ENCODE measurements at regions not wholly inside any gene's neighbourhood (a gene's known extent, or its start where the extent isn't known, plus 50 kb on each side); places are given as distances from the start of the nearest gene placed in this dataset.

GRCh38 chr2:146461068-146461467 lies 1383.8 kb upstream of the ACVR2A start:
- intact Hi-C loops (cut with DNase I): no loop called here
- no peaks in the 10 kb centered on the region for H3K9me3 ChIP-seq (replicated peaks in 1 of 3)
- no peaks in the 10 kb centered on the region for H3K4me1 ChIP-seq (replicated peaks in 1 of 2)
- H3K36me3 ChIP-seq (replicated peaks in 1 of 2): no peaks in the 10 kb centered on the region
- H3K27me3 ChIP-seq: no peaks in the 10 kb centered on the region
- H3K27ac ChIP-seq: no peak overlapping the region
- no peak overlapping the region for H3K4me3 ChIP-seq
- TF ChIP-seq POLR2A (IDR thresholded peaks at IDR 0.05): no peak
- TF ChIP-seq, protein P1, sequence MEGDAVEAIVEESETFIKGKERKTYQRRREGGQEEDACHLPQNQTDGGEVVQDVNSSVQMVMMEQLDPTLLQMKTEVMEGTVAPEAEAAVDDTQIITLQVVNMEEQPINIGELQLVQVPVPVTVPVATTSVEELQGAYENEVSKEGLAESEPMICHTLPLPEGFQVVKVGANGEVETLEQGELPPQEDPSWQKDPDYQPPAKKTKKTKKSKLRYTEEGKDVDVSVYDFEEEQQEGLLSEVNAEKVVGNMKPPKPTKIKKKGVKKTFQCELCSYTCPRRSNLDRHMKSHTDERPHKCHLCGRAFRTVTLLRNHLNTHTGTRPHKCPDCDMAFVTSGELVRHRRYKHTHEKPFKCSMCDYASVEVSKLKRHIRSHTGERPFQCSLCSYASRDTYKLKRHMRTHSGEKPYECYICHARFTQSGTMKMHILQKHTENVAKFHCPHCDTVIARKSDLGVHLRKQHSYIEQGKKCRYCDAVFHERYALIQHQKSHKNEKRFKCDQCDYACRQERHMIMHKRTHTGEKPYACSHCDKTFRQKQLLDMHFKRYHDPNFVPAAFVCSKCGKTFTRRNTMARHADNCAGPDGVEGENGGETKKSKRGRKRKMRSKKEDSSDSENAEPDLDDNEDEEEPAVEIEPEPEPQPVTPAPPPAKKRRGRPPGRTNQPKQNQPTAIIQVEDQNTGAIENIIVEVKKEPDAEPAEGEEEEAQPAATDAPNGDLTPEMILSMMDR (IDR thresholded peaks at IDR 0.05): no peak
- no peak for DNase-seq

GRCh38 chr2:146458585-146458984 lies 1386.2 kb upstream of the ACVR2A start:
- no peaks in the 10 kb centered on the region for H3K27me3 ChIP-seq
- no peak overlapping the region for H3K4me3 ChIP-seq
- H3K36me3 ChIP-seq (replicated peaks in 1 of 2): no peaks in the 10 kb centered on the region
- TF ChIP-seq POLR2A (IDR thresholded peaks at IDR 0.05): no peak
- TF ChIP-seq, protein P1 (IDR thresholded peaks at IDR 0.05): no peak
- DNase-seq: no peak
- H3K4me1 ChIP-seq (replicated peaks in 1 of 2): no peaks in the 10 kb centered on the region
- intact Hi-C loops (cut with DNase I): no loop called here
- H3K9me3 ChIP-seq (replicated peaks in 1 of 3): no peaks in the 10 kb centered on the region
- no peak overlapping the region for H3K27ac ChIP-seq

DNA sequence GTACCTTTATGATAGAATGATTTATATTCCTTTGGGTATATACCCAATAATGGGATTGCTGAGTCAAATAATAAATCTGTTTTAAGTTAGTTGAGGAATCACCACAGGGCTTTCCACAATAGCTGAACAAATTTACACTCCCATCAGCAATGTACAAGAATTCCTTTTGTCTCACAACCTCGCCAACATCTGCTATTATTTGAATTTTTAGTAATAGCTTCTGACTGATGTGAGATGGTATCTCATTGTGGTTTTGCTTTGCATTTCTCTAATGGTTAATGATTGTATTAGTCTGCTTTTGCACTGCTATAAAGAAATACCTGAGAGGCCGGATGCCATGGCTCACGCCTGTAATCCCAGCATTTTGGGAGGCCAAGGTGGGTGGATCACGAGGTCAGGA lies 1387.6 kb upstream of the ACVR2A start:
- no peaks in the 10 kb centered on the region for H3K9me3 ChIP-seq (replicated peaks in 1 of 3)
- no peak for DNase-seq
- H3K4me3 ChIP-seq: no peak overlapping the region
- H3K27me3 ChIP-seq: no peaks in the 10 kb centered on the region
- intact Hi-C loops (cut with DNase I): no loop called here
- H3K27ac ChIP-seq: no peak overlapping the region
- H3K36me3 ChIP-seq (replicated peaks in 1 of 2): no peaks in the 10 kb centered on the region
- TF ChIP-seq POLR2A (IDR thresholded peaks at IDR 0.05): no peak
- TF ChIP-seq, protein P1 (IDR thresholded peaks at IDR 0.05): no peak
- no peaks in the 10 kb centered on the region for H3K4me1 ChIP-seq (replicated peaks in 1 of 2)
- WGBS, 4 donors: 82 to 94% (median 87%) methylated on average over 4 of the region's 4 CpGs

GRCh38 chr2:146455325-146455724 lies 1389.5 kb upstream of the ACVR2A start:
- no peak for DNase-seq
- Histone ChIP-seq H3K4me1 (replicated peaks in 1 of 2) (no peaks in the 10 kb centered on the region), H3K9me3 (replicated peaks in 1 of 3) (no peaks in the 10 kb centered on the region), H3K36me3 (replicated peaks in 1 of 2) (no peaks in the 10 kb centered on the region), H3K27me3 (no peaks in the 10 kb centered on the region), H3K27ac (no peak overlapping the region), H3K4me3 (no peak overlapping the region)
- WGBS, 4 donors: 64 to 95% (median 88%) methylated on average over 1 of the region's 1 CpG
- TF ChIP-seq POLR2A (IDR thresholded peaks at IDR 0.05): no peak
- TF ChIP-seq, protein P1 (IDR thresholded peaks at IDR 0.05): no peak
- intact Hi-C loops (cut with DNase I): no loop called here
